T-cell (primary cell): ENCODE measurements at regions not wholly inside any gene's neighbourhood (a gene's known extent, or its start where the extent isn't known, plus 50 kb on each side); places are given as distances from the start of the nearest gene placed in this dataset.
"Not testable (repeated sequence)": the region's sequence is repeated elsewhere in the genome, so short reads cannot be mapped to it uniquely, and the experiment has no call there.

ENCODE experiments used
- ATAC-seq, 4 experiments: fragments of 200-7000 bp in 3 of 4; fragments of 150-1000 bp in 1 of 4; cut with Tn5 transposase; replicated peaks in 1 of 4; 1 replicate in 3 of 4; 2 replicates in 1 of 4; pipeline ENCODE4 v1.10.0; 2021; ENCODE audit warnings: moderate library complexity in 3 of 4, mild to moderate bottlenecking in 2 of 4, moderate number of reproducible peaks in 1 of 4
- CTCF ChIA-PET, 2 donors: fragments of 300-600 bp; sonication (Branson Sonifier 250); formaldehyde crosslinking; loops; one replicate each; lab custom pipeline; 2022; ENCODE audit warnings: antibody characterized with exemption in 2 of 2; lab: Charles Lee
- POLR2A ChIA-PET, 2 donors: fragments of 300-600 bp; sonication (Branson Sonifier 250); formaldehyde crosslinking; loops; one replicate each; lab custom pipeline; 2022; ENCODE audit warnings: antibody characterized with exemption in 2 of 2; lab: Charles Lee
- DNase-seq, 35 experiments: peaks; one replicate each; pipeline versions ENCODE4 v3.0.0 to v3.0.0-alpha.2; 2013 to 2023
- H3K27ac ChIP-seq: one replicate; pipeline ENCODE4 v1.5.1; 2013; ENCODE audit warnings: low read length
- H3K27me3 ChIP-seq, 2 experiments: replicated peaks in 1 of 2; 1 replicate in 1 of 2; 2 replicates in 1 of 2; pipeline versions ENCODE4 v1.6.1 to v1.7.0; 2013; ENCODE audit warnings: low read length in 1 of 2, mixed read lengths in 1 of 2; ENCODE audit not compliant: control insufficient read depth in 2 of 2, insufficient read depth in 2 of 2; ENCODE audit errors: extremely low read depth in 1 of 2
- H3K36me3 ChIP-seq, 2 donors: 1 replicate in 1 of 2; 2 replicates in 1 of 2; pipeline versions ENCODE4 v1.6.1 to v1.7.0; 2013; ENCODE audit warnings: low read length in 1 of 2; ENCODE audit not compliant: control insufficient read depth in 2 of 2, insufficient read depth in 1 of 2; ENCODE audit errors: extremely low read depth in 1 of 2
- H3K4me1 ChIP-seq, 2 experiments: 1 replicate in 1 of 2; 2 replicates in 1 of 2; pipeline versions ENCODE4 v1.6.1 to v1.7.0; 2013; ENCODE audit warnings: low read length in 2 of 2, mixed read lengths in 1 of 2; ENCODE audit not compliant: insufficient read depth in 2 of 2, control insufficient read depth in 1 of 2; ENCODE audit errors: extremely low read depth in 1 of 2
- H3K4me3 ChIP-seq, 2 donors: 1 replicate in 1 of 2; 2 replicates in 1 of 2; pipeline versions ENCODE4 v1.5.1 to v1.7.0; 2013; ENCODE audit warnings: mild to moderate bottlenecking in 2 of 2, low read length in 1 of 2, moderate library complexity in 1 of 2; ENCODE audit not compliant: control insufficient read depth in 1 of 2; ENCODE audit errors: extremely low read depth in 1 of 2
- H3K9me3 ChIP-seq: 2 replicates; pipeline ENCODE4 v1.7.0; 2013
- H3K27ac Mint-ChIP-seq, 2 donors: one replicate each; pipeline ENCODE4 v1.8.0; 2020 to 2021; ENCODE audit warnings: mild to moderate bottlenecking in 2 of 2, mixed read lengths in 2 of 2
- H3K27me3 Mint-ChIP-seq, 2 donors: one replicate each; pipeline ENCODE4 v1.8.0; 2021 to 2022; ENCODE audit warnings: mixed read lengths in 2 of 2
- H3K36me3 Mint-ChIP-seq: one replicate; pipeline ENCODE4 v1.8.0; 2021; ENCODE audit warnings: mixed read lengths
- H3K4me1 Mint-ChIP-seq, 3 donors: one replicate each; pipeline ENCODE4 v1.8.0; 2020 to 2022; ENCODE audit warnings: mixed read lengths in 3 of 3, mild to moderate bottlenecking in 1 of 3
- H3K4me3 Mint-ChIP-seq, 3 donors: one replicate each; pipeline ENCODE4 v1.8.0; 2020 to 2022; ENCODE audit warnings: mild to moderate bottlenecking in 3 of 3, mixed read lengths in 3 of 3, moderate library complexity in 3 of 3
- H3K9me3 Mint-ChIP-seq, 3 donors: one replicate each; pipeline ENCODE4 v1.8.0; 2020 to 2022; ENCODE audit warnings: mixed read lengths in 3 of 3
- WGBS: methylation state at CpG from one replicate; pipeline ENCODE4 v1.1.5; 2013; ENCODE audit warnings: missing lambda C conversion rate; ENCODE audit not compliant: insufficient coverage; 5-methylcytosine and 5-hydroxymethylcytosine counted together

DNA sequence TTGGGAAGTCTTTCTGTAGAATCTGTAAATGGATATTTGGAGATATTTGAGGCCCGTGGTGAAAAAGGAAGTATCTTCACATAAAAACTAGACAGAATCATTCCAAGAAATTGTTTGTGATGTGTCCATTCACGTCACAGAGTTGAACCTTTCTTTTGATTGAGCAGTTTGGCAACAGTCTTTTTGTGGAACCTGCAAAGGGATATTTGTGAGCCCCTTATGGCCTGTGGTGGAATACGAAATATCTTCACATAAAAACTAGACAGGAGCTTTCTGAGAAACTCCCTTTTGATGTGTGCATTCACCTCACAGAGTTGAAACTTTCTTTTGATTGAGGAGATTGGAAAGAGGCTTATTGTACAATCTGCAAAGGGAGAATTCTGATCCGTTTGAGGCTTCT is 2980.4 kb downstream of the TUBA3C start:
- H3K9me3 Mint-ChIP-seq, H3K27me3 Mint-ChIP-seq, ATAC-seq, H3K27ac Mint-ChIP-seq, CTCF ChIA-PET, H3K4me3 ChIP-seq, H3K27ac ChIP-seq, H3K4me1 ChIP-seq, POLR2A ChIA-PET, H3K36me3 Mint-ChIP-seq, H3K27me3 ChIP-seq, H3K4me3 Mint-ChIP-seq, H3K36me3 ChIP-seq, H3K9me3 ChIP-seq, H3K4me1 Mint-ChIP-seq: not testable (repeated sequence)
- 13% methylated on average over 1 of the region's 4 CpGs for WGBS
- peak in 1 of 35 experiments; percentile 1 for DNase-seq

DNA sequence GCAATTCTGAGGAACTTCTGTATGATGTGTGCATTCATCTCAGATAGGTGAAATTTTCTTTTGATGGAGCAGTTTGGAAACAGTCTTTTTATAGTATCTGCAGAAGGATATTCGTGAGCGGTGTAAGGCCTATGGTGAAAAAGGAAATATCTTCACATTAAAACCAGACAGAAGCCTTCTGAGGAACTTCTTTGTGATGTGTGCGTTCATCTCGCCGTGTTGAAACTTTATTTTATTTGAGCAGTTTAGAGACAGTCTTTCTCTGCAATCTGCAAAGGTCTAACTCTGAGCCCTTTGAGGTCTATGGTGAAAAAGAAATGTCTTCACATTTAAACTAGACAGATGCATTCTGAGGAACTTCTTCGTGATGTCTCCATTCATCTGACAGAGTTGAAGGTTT is 3021.0 kb downstream of the TUBA3C start:
- not testable (repeated sequence) for ATAC-seq
- no CpG with 5 or more reads among the region's 6 CpGs for WGBS

DNA sequence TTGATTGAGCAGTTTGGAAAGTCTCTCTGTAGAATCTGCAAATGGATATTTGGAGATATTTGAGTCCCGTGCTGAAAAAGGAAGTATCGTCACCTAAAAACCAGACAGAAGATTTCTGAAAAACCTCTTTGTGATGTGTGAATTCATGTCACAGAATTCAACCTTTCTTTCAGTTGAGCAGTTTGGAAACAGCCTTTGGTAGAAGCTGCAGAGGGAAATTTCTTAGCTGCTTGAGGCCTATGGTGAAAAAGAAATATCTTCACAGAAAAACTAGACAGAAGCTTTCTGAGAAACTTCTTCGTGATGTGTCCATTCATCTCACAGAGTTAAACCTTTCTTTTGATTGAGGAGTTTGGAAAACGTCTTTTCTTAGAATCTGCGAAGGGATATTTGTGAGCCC is 3022.7 kb downstream of the TUBA3C start:
- H3K4me1 ChIP-seq, H3K27me3 Mint-ChIP-seq, H3K36me3 Mint-ChIP-seq, POLR2A ChIA-PET, H3K9me3 ChIP-seq, CTCF ChIA-PET, H3K36me3 ChIP-seq, DNase-seq, ATAC-seq, H3K27ac Mint-ChIP-seq, H3K4me3 ChIP-seq, H3K4me3 Mint-ChIP-seq, H3K27me3 ChIP-seq, H3K27ac ChIP-seq, H3K4me1 Mint-ChIP-seq: not testable (repeated sequence)
- peaks cover 6 to 22% (median 14%) of the 10 kb centered on the region in 3 donors for H3K9me3 Mint-ChIP-seq
- no CpG with 5 or more reads among the region's 5 CpGs for WGBS

More for the DNA sequence above, 3021.0 kb downstream of the TUBA3C start:
- H3K27ac ChIP-seq, H3K27ac Mint-ChIP-seq, H3K4me1 ChIP-seq, H3K9me3 ChIP-seq, H3K27me3 ChIP-seq, H3K4me1 Mint-ChIP-seq, H3K27me3 Mint-ChIP-seq, POLR2A ChIA-PET, H3K36me3 Mint-ChIP-seq, H3K4me3 Mint-ChIP-seq, DNase-seq, CTCF ChIA-PET, H3K36me3 ChIP-seq, H3K4me3 ChIP-seq: not testable (repeated sequence)
- peaks cover 6 to 22% (median 14%) of the 10 kb centered on the region in 3 donors for H3K9me3 Mint-ChIP-seq

DNA sequence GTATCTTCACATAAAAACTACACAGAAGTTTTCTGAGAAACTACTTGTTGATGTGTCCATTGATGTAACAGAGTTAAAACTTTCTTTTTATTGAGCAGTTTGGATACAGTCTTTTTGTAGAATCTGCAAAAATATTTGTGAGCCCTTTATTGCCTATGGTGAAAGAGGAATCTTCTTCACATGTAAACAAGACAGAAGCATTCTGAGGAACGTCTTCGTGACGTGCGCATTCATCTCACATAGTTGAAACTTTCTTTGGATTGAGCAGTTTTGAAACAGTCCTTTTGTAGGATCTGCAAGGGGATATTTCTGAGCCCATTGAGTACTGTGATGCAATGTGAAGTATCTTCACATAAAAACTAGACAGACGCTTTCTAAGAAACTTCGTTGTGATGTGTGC is 3023.6 kb downstream of the TUBA3C start:
- H3K4me3 Mint-ChIP-seq, POLR2A ChIA-PET, CTCF ChIA-PET, ATAC-seq, H3K4me3 ChIP-seq, H3K27me3 ChIP-seq, H3K4me1 ChIP-seq, H3K4me1 Mint-ChIP-seq, H3K27ac Mint-ChIP-seq, H3K9me3 ChIP-seq, H3K27me3 Mint-ChIP-seq, H3K36me3 Mint-ChIP-seq, H3K36me3 ChIP-seq, H3K27ac ChIP-seq: not testable (repeated sequence)
- H3K9me3 Mint-ChIP-seq: peaks cover 6 to 18% (median 11%) of the 10 kb centered on the region in 3 donors
- WGBS: no CpG with 5 or more reads among the region's 6 CpGs
- peak in 1 of 35 experiments; percentile 0 for DNase-seq

DNA sequence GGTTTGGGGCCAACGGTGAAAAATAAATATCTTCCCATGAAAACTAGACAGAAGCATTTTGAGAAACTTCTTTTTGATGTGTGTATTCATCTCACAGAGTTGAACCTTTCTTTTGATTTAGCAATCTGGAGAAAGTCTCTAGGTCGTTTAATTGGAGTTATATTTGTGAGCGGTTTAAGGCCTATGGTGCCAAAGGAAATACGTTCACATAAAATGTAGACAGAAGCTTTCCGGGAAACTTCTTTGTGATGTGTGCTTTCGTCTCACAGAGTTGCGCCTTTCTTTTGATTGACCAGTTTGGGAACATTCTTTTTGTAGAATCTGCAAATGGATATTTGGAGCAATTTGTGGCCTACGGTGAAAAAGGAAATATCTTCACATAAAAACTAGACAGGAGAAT is 3028.8 kb downstream of the TUBA3C start:
- H3K27ac Mint-ChIP-seq, H3K27ac ChIP-seq, H3K36me3 Mint-ChIP-seq, H3K36me3 ChIP-seq, H3K9me3 ChIP-seq, H3K27me3 ChIP-seq, H3K4me1 Mint-ChIP-seq, H3K27me3 Mint-ChIP-seq, H3K4me3 ChIP-seq, CTCF ChIA-PET, H3K4me3 Mint-ChIP-seq, POLR2A ChIA-PET, DNase-seq, ATAC-seq, H3K4me1 ChIP-seq: not testable (repeated sequence)
- no CpG with 5 or more reads among the region's 8 CpGs for WGBS
- H3K9me3 Mint-ChIP-seq: peaks cover under 1 to 16% (median 4%) of the 10 kb centered on the region in 3 donors

DNA sequence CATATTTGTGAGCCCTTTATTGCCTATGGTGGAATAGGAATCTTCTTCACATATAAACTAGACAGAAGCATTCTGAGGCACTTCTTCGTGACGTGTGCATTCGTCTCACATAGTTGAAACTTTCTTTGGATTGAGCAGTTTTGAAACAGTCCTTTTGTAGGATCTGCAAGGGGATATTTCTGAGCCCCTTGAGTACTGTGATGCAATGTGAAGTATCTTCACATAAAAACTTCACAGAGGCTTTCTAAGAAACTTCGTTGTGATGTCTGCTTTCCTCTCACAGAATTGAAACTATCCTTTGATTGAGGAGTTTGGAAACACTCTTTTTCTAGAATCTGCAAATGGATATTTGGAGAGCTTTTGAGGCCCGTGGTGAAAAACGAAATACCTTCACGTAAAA is 3030.3 kb downstream of the TUBA3C start:
- ATAC-seq, DNase-seq, H3K4me1 Mint-ChIP-seq, H3K27me3 Mint-ChIP-seq, H3K36me3 ChIP-seq, POLR2A ChIA-PET, H3K4me1 ChIP-seq, H3K27ac ChIP-seq, H3K4me3 ChIP-seq, H3K9me3 ChIP-seq, H3K27ac Mint-ChIP-seq, H3K36me3 Mint-ChIP-seq, CTCF ChIA-PET, H3K4me3 Mint-ChIP-seq, H3K27me3 ChIP-seq: not testable (repeated sequence)
- WGBS: no CpG with 5 or more reads among the region's 7 CpGs
- peaks cover 0 to 20% (median 6%) of the 10 kb centered on the region in 3 donors for H3K9me3 Mint-ChIP-seq

DNA sequence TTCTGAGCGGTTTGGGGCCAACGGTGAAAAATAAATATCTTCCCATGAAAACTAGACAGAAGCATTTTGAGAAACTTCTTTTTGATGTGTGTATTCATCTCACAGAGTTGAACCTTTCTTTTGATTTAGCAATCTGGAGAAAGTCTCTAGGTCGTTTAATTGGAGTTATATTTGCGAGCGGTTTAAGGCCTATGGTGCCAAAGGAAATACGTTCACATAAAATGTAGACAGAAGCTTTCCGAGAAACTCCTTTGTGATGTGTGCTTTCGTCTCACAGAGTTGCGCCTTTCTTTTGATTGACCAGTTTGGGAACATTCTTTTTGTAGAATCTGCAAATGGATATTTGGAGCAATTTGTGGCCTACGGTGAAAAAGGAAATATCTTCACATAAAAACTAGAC is 3032.2 kb downstream of the TUBA3C start:
- POLR2A ChIA-PET, H3K4me1 Mint-ChIP-seq, H3K27ac Mint-ChIP-seq, ATAC-seq, H3K27me3 Mint-ChIP-seq, H3K36me3 Mint-ChIP-seq, H3K4me1 ChIP-seq, H3K4me3 ChIP-seq, DNase-seq, CTCF ChIA-PET, H3K36me3 ChIP-seq, H3K27me3 ChIP-seq, H3K4me3 Mint-ChIP-seq, H3K27ac ChIP-seq, H3K9me3 ChIP-seq: not testable (repeated sequence)
- peaks cover 6 to 30% (median 8%) of the 10 kb centered on the region in 3 donors for H3K9me3 Mint-ChIP-seq
- WGBS: no CpG with 5 or more reads among the region's 10 CpGs
